ENCODE measurements at regions not wholly inside any gene's neighbourhood (a gene's known extent, or its start where the extent isn't known, plus 50 kb on each side); places are given as distances from the start of the nearest gene placed in this dataset.

DNA sequence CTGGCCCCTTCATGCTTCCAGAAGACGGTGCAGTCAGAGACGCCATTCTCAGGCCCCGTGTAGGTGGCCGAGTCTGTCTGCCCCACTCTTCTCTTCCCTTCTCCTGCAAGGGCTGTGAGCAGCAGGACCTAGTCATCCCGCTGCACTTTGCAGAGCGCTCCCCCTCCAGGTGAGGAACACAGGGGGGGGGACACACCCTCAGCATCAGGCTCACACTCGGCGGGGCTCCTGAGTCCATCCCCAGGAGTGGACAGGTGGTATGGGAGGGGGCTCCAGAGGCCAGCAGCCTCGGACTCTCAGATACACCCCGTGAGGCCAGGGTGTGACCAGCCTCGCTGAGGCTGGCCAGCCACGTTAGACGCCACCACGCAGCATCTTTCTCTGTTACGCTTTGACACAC is 460.5 kb upstream of the MYT1L start:
- H3K4ac ChIP-seq (ENCODE audit: low read depth, low read length): no peak overlapping the region
- no peak overlapping the region for H3K18ac ChIP-seq (ENCODE audit: low read length)
- no peak overlapping the region for H2BK5ac ChIP-seq (ENCODE audit: low read length)
- H3K27ac ChIP-seq (ENCODE audit: low read depth, low read length): no peak overlapping the region
- H2BK120ac ChIP-seq (ENCODE audit: low read depth, low read length): no peak overlapping the region
- peaks cover 8% of the 10 kb centered on the region for H3K4me1 ChIP-seq (ENCODE audit: control insufficient read depth, low read depth, low read length)
- no peak for DNase-seq
- H3K4me3 ChIP-seq (ENCODE audit: low read length): no peak overlapping the region
- H3K27me3 ChIP-seq (ENCODE audit: insufficient read depth, low read length, poor library complexity): no peaks in the 10 kb centered on the region
- no peak overlapping the region for H2BK15ac ChIP-seq (replicated peaks; ENCODE audit: low read depth)
- H4K5ac ChIP-seq (ENCODE audit: low read length): no peak overlapping the region
- H4K8ac ChIP-seq (ENCODE audit: low read depth, low read length): no peak overlapping the region
- no peaks in the 10 kb centered on the region for H3K36me3 ChIP-seq (ENCODE audit: control insufficient read depth, insufficient read depth, low read length)
- no CpG with 5 or more reads among the region's 15 CpGs for WGBS (ENCODE audit: extremely low coverage, insufficient coverage, low lambda C conversion rate)
- H3K23ac ChIP-seq (ENCODE audit: low read length): no peak overlapping the region
- H3K4me2 ChIP-seq (ENCODE audit: low read length): no peak overlapping the region
- H3K56ac ChIP-seq (ENCODE audit: low read length): no peak overlapping the region
- H3K79me2 ChIP-seq (ENCODE audit: control insufficient read depth, insufficient read depth, low read length): no peaks in the 10 kb centered on the region
- H3K9ac ChIP-seq (ENCODE audit: low read length): no peak overlapping the region
- no peak overlapping the region for H2AK5ac ChIP-seq (ENCODE audit: low read length)
- no peaks in the 10 kb centered on the region for H3K79me1 ChIP-seq (ENCODE audit: low read length)

DNA sequence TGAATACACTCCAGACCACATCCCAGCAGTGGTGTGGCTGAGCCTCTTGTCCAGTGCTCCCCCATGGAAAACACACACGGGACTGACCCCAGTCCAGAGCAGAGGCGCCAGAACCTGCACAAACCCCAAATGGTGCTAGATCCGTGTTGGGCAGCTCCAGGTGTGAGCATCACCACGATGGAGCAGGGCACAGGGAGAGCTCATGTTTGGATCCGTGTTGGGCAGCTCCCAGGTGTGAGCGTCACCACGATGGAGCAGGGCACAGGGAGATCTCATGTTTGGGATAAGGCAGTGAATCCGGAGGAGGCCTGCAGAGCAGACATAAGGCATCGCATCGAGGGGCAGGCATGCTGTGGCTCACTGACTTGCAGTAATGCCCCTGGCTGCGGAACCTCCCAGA is 460.0 kb upstream of the MYT1L start:
- Histone ChIP-seq H3K79me1 (ENCODE audit: low read length) (no peaks in the 10 kb centered on the region), H3K4me3 (ENCODE audit: low read length) (no peak overlapping the region), H3K4me2 (ENCODE audit: low read length) (no peak overlapping the region), H4K5ac (ENCODE audit: low read length) (no peak overlapping the region), H3K56ac (ENCODE audit: low read length) (no peak overlapping the region), H2BK120ac (ENCODE audit: low read depth, low read length) (no peak overlapping the region), H3K27ac (ENCODE audit: low read depth, low read length) (no peak overlapping the region), H3K9ac (ENCODE audit: low read length) (no peak overlapping the region), H2BK5ac (ENCODE audit: low read length) (no peak overlapping the region), H2AK5ac (ENCODE audit: low read length) (peak overlapping the region; percentile 39), H2BK15ac (replicated peaks; ENCODE audit: low read depth) (no peak overlapping the region), H3K4me1 (ENCODE audit: control insufficient read depth, low read depth, low read length) (peaks cover 8% of the 10 kb centered on the region), H3K36me3 (ENCODE audit: control insufficient read depth, insufficient read depth, low read length) (no peaks in the 10 kb centered on the region), H4K8ac (ENCODE audit: low read depth, low read length) (no peak overlapping the region), H3K27me3 (ENCODE audit: insufficient read depth, low read length, poor library complexity) (no peaks in the 10 kb centered on the region), H3K4ac (ENCODE audit: low read depth, low read length) (no peak overlapping the region), H3K23ac (ENCODE audit: low read length) (no peak overlapping the region), H3K79me2 (ENCODE audit: control insufficient read depth, insufficient read depth, low read length) (no peaks in the 10 kb centered on the region), H3K18ac (ENCODE audit: low read length) (no peak overlapping the region)
- WGBS (ENCODE audit: extremely low coverage, insufficient coverage, low lambda C conversion rate): no CpG with 5 or more reads among the region's 11 CpGs
- no peak for DNase-seq

GRCh38 chr2:2788076-2788475 is 457.0 kb upstream of the MYT1L start:
- Histone ChIP-seq H3K79me2 (ENCODE audit: control insufficient read depth, insufficient read depth, low read length) (no peaks in the 10 kb centered on the region), H3K4me2 (ENCODE audit: low read length) (no peak overlapping the region), H4K8ac (ENCODE audit: low read depth, low read length) (no peak overlapping the region), H3K79me1 (ENCODE audit: low read length) (no peaks in the 10 kb centered on the region), H2BK5ac (ENCODE audit: low read length) (peak overlapping the region; percentile 57), H2BK15ac (replicated peaks; ENCODE audit: low read depth) (no peak overlapping the region), H3K27me3 (ENCODE audit: insufficient read depth, low read length, poor library complexity) (no peaks in the 10 kb centered on the region), H3K9ac (ENCODE audit: low read length) (no peak overlapping the region), H3K27ac (ENCODE audit: low read depth, low read length) (peak overlapping the region; percentile 91), H3K36me3 (ENCODE audit: control insufficient read depth, insufficient read depth, low read length) (no peaks in the 10 kb centered on the region), H4K5ac (ENCODE audit: low read length) (no peak overlapping the region), H3K18ac (ENCODE audit: low read length) (no peak overlapping the region), H3K4ac (ENCODE audit: low read depth, low read length) (no peak overlapping the region), H3K56ac (ENCODE audit: low read length) (no peak overlapping the region), H3K4me3 (ENCODE audit: low read length) (no peak overlapping the region), H3K4me1 (ENCODE audit: control insufficient read depth, low read depth, low read length) (peaks cover 8% of the 10 kb centered on the region), H2BK120ac (ENCODE audit: low read depth, low read length) (no peak overlapping the region), H2AK5ac (ENCODE audit: low read length) (no peak overlapping the region), H3K23ac (ENCODE audit: low read length) (no peak overlapping the region)
- peak; percentile 96 for DNase-seq
- WGBS (ENCODE audit: extremely low coverage, insufficient coverage, low lambda C conversion rate): no CpG with 5 or more reads among the region's 3 CpGs

- Histone ChIP-seq H3K18ac (ENCODE audit: low read length) (no peak overlapping the region), H3K79me2 (ENCODE audit: control insufficient read depth, insufficient read depth, low read length) (no peaks in the 10 kb centered on the region), H3K23ac (ENCODE audit: low read length) (no peak overlapping the region), H3K79me1 (ENCODE audit: low read length) (no peaks in the 10 kb centered on the region), H3K27me3 (ENCODE audit: insufficient read depth, low read length, poor library complexity) (no peaks in the 10 kb centered on the region), H4K5ac (ENCODE audit: low read length) (no peak overlapping the region), H2BK120ac (ENCODE audit: low read depth, low read length) (no peak overlapping the region), H3K4me2 (ENCODE audit: low read length) (no peak overlapping the region), H2BK5ac (ENCODE audit: low read length) (peak overlapping the region; percentile 6), H3K9ac (ENCODE audit: low read length) (no peak overlapping the region), H3K56ac (ENCODE audit: low read length) (peak overlapping the region; percentile 17), H4K8ac (ENCODE audit: low read depth, low read length) (no peak overlapping the region), H2AK5ac (ENCODE audit: low read length) (no peak overlapping the region), H3K4ac (ENCODE audit: low read depth, low read length) (no peak overlapping the region), H3K4me3 (ENCODE audit: low read length) (no peak overlapping the region), H2BK15ac (replicated peaks; ENCODE audit: low read depth) (no peak overlapping the region), H3K4me1 (ENCODE audit: control insufficient read depth, low read depth, low read length) (peaks cover 8% of the 10 kb centered on the region), H3K27ac (ENCODE audit: low read depth, low read length) (peak overlapping the region; percentile 91), H3K36me3 (ENCODE audit: control insufficient read depth, insufficient read depth, low read length) (no peaks in the 10 kb centered on the region)
- peak; percentile 70 for DNase-seq
- WGBS (ENCODE audit: extremely low coverage, insufficient coverage, low lambda C conversion rate): no CpG with 5 or more reads among the region's 19 CpGs
These were observed 456.3 kb upstream of the MYT1L start for GRCh38 chr2:2787301-2787907.

GRCh38 chr2:2782007-2782406 is 450.9 kb upstream of the MYT1L start:
- DNase-seq: no peak
- Histone ChIP-seq H2BK15ac (replicated peaks; ENCODE audit: low read depth) (no peak overlapping the region), H4K5ac (ENCODE audit: low read length) (no peak overlapping the region), H3K18ac (ENCODE audit: low read length) (no peak overlapping the region), H3K4me2 (ENCODE audit: low read length) (no peak overlapping the region), H2BK120ac (ENCODE audit: low read depth, low read length) (no peak overlapping the region), H3K36me3 (ENCODE audit: control insufficient read depth, insufficient read depth, low read length) (no peaks in the 10 kb centered on the region), H4K8ac (ENCODE audit: low read depth, low read length) (no peak overlapping the region), H3K27me3 (ENCODE audit: insufficient read depth, low read length, poor library complexity) (no peaks in the 10 kb centered on the region), H3K79me1 (ENCODE audit: low read length) (no peaks in the 10 kb centered on the region), H3K27ac (ENCODE audit: low read depth, low read length) (no peak overlapping the region), H2AK5ac (ENCODE audit: low read length) (no peak overlapping the region), H3K4ac (ENCODE audit: low read depth, low read length) (no peak overlapping the region), H3K4me3 (ENCODE audit: low read length) (no peak overlapping the region), H3K23ac (ENCODE audit: low read length) (no peak overlapping the region), H3K79me2 (ENCODE audit: control insufficient read depth, insufficient read depth, low read length) (no peaks in the 10 kb centered on the region), H2BK5ac (ENCODE audit: low read length) (no peak overlapping the region), H3K4me1 (ENCODE audit: control insufficient read depth, low read depth, low read length) (no peaks in the 10 kb centered on the region), H3K9ac (ENCODE audit: low read length) (no peak overlapping the region), H3K56ac (ENCODE audit: low read length) (no peak overlapping the region)
- no CpG with 5 or more reads among the region's 9 CpGs for WGBS (ENCODE audit: extremely low coverage, insufficient coverage, low lambda C conversion rate)

DNA sequence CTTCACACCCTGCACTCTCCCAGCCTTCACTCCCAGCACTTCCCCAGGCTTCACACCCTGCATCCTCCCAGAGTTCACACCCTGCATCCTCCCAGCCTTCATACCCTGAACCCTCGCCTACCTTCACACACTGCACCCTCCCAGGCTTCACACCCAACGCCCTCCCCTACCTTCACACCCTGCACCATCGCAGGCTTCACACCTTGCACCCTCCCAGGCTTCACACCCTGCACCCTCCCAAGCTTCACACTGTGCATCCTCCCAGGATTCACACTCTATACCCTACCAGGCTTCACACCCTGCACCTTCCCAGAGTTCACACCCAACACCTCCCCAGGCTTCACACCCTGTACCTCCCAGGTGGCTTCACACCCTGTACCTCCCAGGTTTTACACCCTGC is 448.7 kb upstream of the MYT1L start:
- no peak overlapping the region for H3K4me3 ChIP-seq (ENCODE audit: low read length)
- WGBS (ENCODE audit: extremely low coverage, insufficient coverage, low lambda C conversion rate): no CpG with 5 or more reads among the region's 3 CpGs

More for the DNA sequence above, 448.7 kb upstream of the MYT1L start:
- Histone ChIP-seq H3K36me3 (ENCODE audit: control insufficient read depth, insufficient read depth, low read length) (no peaks in the 10 kb centered on the region), H3K4me2 (ENCODE audit: low read length) (no peak overlapping the region), H3K56ac (ENCODE audit: low read length) (no peak overlapping the region), H3K79me2 (ENCODE audit: control insufficient read depth, insufficient read depth, low read length) (no peaks in the 10 kb centered on the region), H3K4ac (ENCODE audit: low read depth, low read length) (no peak overlapping the region), H4K8ac (ENCODE audit: low read depth, low read length) (no peak overlapping the region), H3K4me1 (ENCODE audit: control insufficient read depth, low read depth, low read length) (no peaks in the 10 kb centered on the region), H3K27ac (ENCODE audit: low read depth, low read length) (no peak overlapping the region), H3K9ac (ENCODE audit: low read length) (no peak overlapping the region), H2AK5ac (ENCODE audit: low read length) (no peak overlapping the region), H3K23ac (ENCODE audit: low read length) (no peak overlapping the region), H3K18ac (ENCODE audit: low read length) (no peak overlapping the region), H2BK15ac (replicated peaks; ENCODE audit: low read depth) (no peak overlapping the region), H3K79me1 (ENCODE audit: low read length) (no peaks in the 10 kb centered on the region), H3K27me3 (ENCODE audit: insufficient read depth, low read length, poor library complexity) (no peaks in the 10 kb centered on the region), H2BK120ac (ENCODE audit: low read depth, low read length) (no peak overlapping the region), H2BK5ac (ENCODE audit: low read length) (no peak overlapping the region), H4K5ac (ENCODE audit: low read length) (no peak overlapping the region)
- no peak for DNase-seq

All from mesendoderm (in vitro differentiated cells).